Loucy (cell line): ENCODE measurements at regions not wholly inside any gene's neighbourhood (a gene's known extent, or its start where the extent isn't known, plus 50 kb on each side); places are given as distances from the start of the nearest gene placed in this dataset.

Experiments used
- CTCF ChIP-seq: fragments of 200-600 bp; sonication (generic); conservative IDR thresholded peaks from 2 replicates; pipeline ENCODE4 v1.5.1; 2014; ENCODE audit warnings: mild to moderate bottlenecking, antibody characterized with exemption, low read length
- EZH2phosphoT487 ChIP-seq: fragments of 200-600 bp; IDR thresholded peaks from 2 replicates; pipeline ENCODE4 v1.6.1; 2018; ENCODE audit warnings: antibody characterized with exemption, mild to moderate bottlenecking, moderate library complexity, borderline replicate concordance

- TF ChIP-seq CTCF: no peak
- no peak for TF ChIP-seq EZH2phosphoT487
Observed at GRCh38 chr1:5478156-5478695, 514.0 kb downstream of the NPHP4 start.
